Endothelial cell of umbilical vein (primary cell): ENCODE measurements at regions not wholly inside any gene's neighbourhood (a gene's known extent, or its start where the extent isn't known, plus 50 kb on each side); places are given as distances from the start of the nearest gene placed in this dataset.

Source experiments
- BruUV-seq: library from RNA; stranded (reverse); fragments of 400-500 nt; replicated peaks from 2 replicates; lab custom pipeline; 2021; lab: Mats Ljungman, UMichigan
- CTCF ChIA-PET: fragments of 300-600, 350-600 bp; sonication (Branson Sonifier 250); formaldehyde crosslinking; loops from one replicate; lab custom pipeline; 2021; ENCODE audit warnings: antibody characterized with exemption, inconsistent platforms; lab: Charles Lee
- POLR2A ChIA-PET: fragments of 300-600, 350-600 bp; sonication (Branson Sonifier 250); formaldehyde crosslinking; loops from one replicate; lab custom pipeline; 2021; ENCODE audit warnings: antibody characterized with exemption, inconsistent platforms; lab: Charles Lee
- DNase-seq: peaks from one replicate; pipeline ENCODE4 v3.0.0-alpha.2; 2011; ENCODE audit warnings: low read depth, low spot score
- FAIRE-seq: peaks from 2 replicates; lab custom pipeline; 2011; peaks lifted over from hg19 to GRCh38; lab: Jason Lieb, UNC
- H2AFZ ChIP-seq: 2 replicates; pipeline ENCODE4 v1.6.0; 2012; ENCODE audit warnings: low read depth, low read length, control low read depth, inconsistent platforms
- H3K27ac ChIP-seq: 2 replicates; pipeline ENCODE4 v1.5.1; 2011; ENCODE audit warnings: low read depth, mild to moderate bottlenecking, control low read depth, low read length, moderate library complexity; ENCODE audit not compliant: insufficient read depth
- H3K27me3 ChIP-seq, 2 experiments: 2 replicates each; pipeline versions ENCODE4 v1.6.0 to v1.6.1; 2011; ENCODE audit warnings: low read length in 2 of 2, mixed read lengths in 1 of 2; ENCODE audit not compliant: control insufficient read depth in 2 of 2, insufficient read depth in 2 of 2
- H3K36me3 ChIP-seq, 2 experiments: 2 replicates in 1 of 2; 3 replicates in 1 of 2; pipeline ENCODE4 v1.5.1; 2011; ENCODE audit warnings: low read length in 2 of 2, mild to moderate bottlenecking in 1 of 2, moderate library complexity in 1 of 2; ENCODE audit not compliant: control insufficient read depth in 2 of 2, insufficient read depth in 2 of 2; ENCODE audit errors: extremely low read depth in 1 of 2
- H3K4me1 ChIP-seq: 3 replicates; pipeline ENCODE4 v1.5.1; 2011; ENCODE audit warnings: mild to moderate bottlenecking, low read length; ENCODE audit not compliant: control insufficient read depth, insufficient read depth; ENCODE audit errors: extremely low read depth
- H3K4me2 ChIP-seq: 2 replicates; pipeline ENCODE4 v1.6.1; 2011; ENCODE audit warnings: low read length, control low read depth, mixed read lengths; ENCODE audit not compliant: insufficient read depth
- H3K4me3 ChIP-seq, 3 experiments: fragments of 200-600 bp in 1 of 3; sonication (generic), shearing (Covaris generic) in 1 of 3; replicated peaks in 1 of 3; 2 replicates each; pipeline ENCODE4 v1.5.1; 2011 to 2016; ENCODE audit warnings: control low read depth in 3 of 3, low read length in 3 of 3, mild to moderate bottlenecking in 2 of 3, inconsistent platforms in 1 of 3, low read depth in 1 of 3, moderate library complexity in 1 of 3; ENCODE audit not compliant: insufficient read depth in 1 of 3
- H3K79me2 ChIP-seq: 2 replicates; pipeline ENCODE4 v1.6.0; 2012; ENCODE audit warnings: low read length, inconsistent platforms; ENCODE audit not compliant: control insufficient read depth, insufficient read depth
- H3K9ac ChIP-seq: replicated peaks from 2 replicates; pipeline ENCODE3; 2011; ENCODE audit warnings: low read length, control low read depth; ENCODE audit not compliant: insufficient read depth; ENCODE audit errors: extremely low read depth
- H3K9me1 ChIP-seq: replicated peaks from 3 replicates; pipeline ENCODE4 v1.6.0; 2011; ENCODE audit warnings: mild to moderate bottlenecking, low read length; ENCODE audit not compliant: control insufficient read depth, insufficient read depth; ENCODE audit errors: extremely low read depth
- H3K9me3 ChIP-seq: replicated peaks from 2 replicates; pipeline ENCODE4 v1.5.1; 2012; ENCODE audit warnings: low read length, inconsistent platforms; ENCODE audit not compliant: control insufficient read depth, insufficient read depth
- H4K20me1 ChIP-seq: replicated peaks from 2 replicates; pipeline ENCODE3; 2011; ENCODE audit warnings: mild to moderate bottlenecking, low read length; ENCODE audit not compliant: control insufficient read depth, insufficient read depth; ENCODE audit errors: extremely low read depth
- EZH2 ChIP-seq: IDR thresholded peaks from 2 replicates; pipeline ENCODE4 v1.6.1; 2012; ENCODE audit warnings: borderline replicate concordance, low read depth, mild to moderate bottlenecking, moderate library complexity, low read length, inconsistent platforms; ENCODE audit not compliant: severe bottlenecking
- FOS ChIP-seq: IDR thresholded peaks from 2 replicates; pipeline ENCODE4 v1.6.1; 2011; ENCODE audit warnings: mild to moderate bottlenecking, low read length, moderate library complexity, borderline replicate concordance; ENCODE audit not compliant: insufficient read depth
- GATA2 ChIP-seq: IDR thresholded peaks from 2 replicates; pipeline ENCODE4 v1.7.0; 2011; ENCODE audit warnings: low read depth, mild to moderate bottlenecking, moderate library complexity, mixed read lengths, low read length; ENCODE audit not compliant: insufficient read length, insufficient read depth
- JUN ChIP-seq: IDR thresholded peaks from 2 replicates; pipeline ENCODE4 v1.6.1; 2011; ENCODE audit warnings: borderline replicate concordance, low read depth; ENCODE audit not compliant: insufficient read length, insufficient read depth
- MAX ChIP-seq: IDR thresholded peaks from 2 replicates; pipeline ENCODE4 v1.6.1; 2011; ENCODE audit not compliant: insufficient read depth, insufficient read length
- MYC ChIP-seq: IDR thresholded peaks from one replicate; pipeline ENCODE4 v1.6.1; 2011; ENCODE audit warnings: mild to moderate bottlenecking, low read depth, low read length
- POLR2A ChIP-seq: IDR thresholded peaks from 2 replicates; pipeline ENCODE4 v1.6.1; 2012; ENCODE audit warnings: low read depth, mild to moderate bottlenecking, control low read depth, low read length
- POLR2AphosphoS5 ChIP-seq: IDR thresholded peaks from 2 replicates; pipeline ENCODE4 v1.6.1; 2012; ENCODE audit warnings: low read depth, mild to moderate bottlenecking, control low read depth, low read length, moderate library complexity; ENCODE audit not compliant: insufficient read depth
- dilution Hi-C: fragments of 300-500 bp; cut with MboI; formaldehyde crosslinking; loops from one replicate; pipeline ENCODE4 v1.15.0; 2019; ENCODE audit warnings: low sequenced_read_pairs; ENCODE audit not compliant: extremely low pct_ligation_motif_present
- intact Hi-C: fragments of 100-400 bp; cut with micrococcal nuclease; formaldehyde crosslinking; loops from one replicate; pipeline ENCODE4 v1.10.0; 2022
- TF ChIP-seq, protein P1 (sequence below), 2 donors: IDR thresholded peaks; 1 replicate in 1 of 2; 2 replicates in 1 of 2; pipeline ENCODE4 v1.5.1; 2011; ENCODE audit warnings: low read length in 2 of 2, mild to moderate bottlenecking in 2 of 2, moderate library complexity in 2 of 2, control low read depth in 1 of 2, inconsistent platforms in 1 of 2, low read depth in 1 of 2; ENCODE audit not compliant: insufficient read depth in 1 of 2; ENCODE audit errors: extremely low read depth in 1 of 2

- POLR2A ChIA-PET, result no interaction called here
- Histone ChIP-seq H3K27me3 (peaks cover 6 to 10% of the 10 kb centered on the region in 2 experiments), H3K79me2 (no peaks in the 10 kb centered on the region), H3K9me1 (no peaks in the 10 kb centered on the region), H3K9ac (no peak overlapping the region), H4K20me1 (no peaks in the 10 kb centered on the region), H3K36me3 (no peaks in the 10 kb centered on the region), H3K4me2 (no peak overlapping the region), H2AFZ (no peak overlapping the region), H3K4me1 (no peaks in the 10 kb centered on the region), H3K27ac (no peak overlapping the region), H3K4me3 (no peak overlapping the region), H3K9me3 (no peaks in the 10 kb centered on the region)
- BruUV-seq, result no TSS peak
- dilution Hi-C loops (no loop called here), intact Hi-C loops (no loop called here)
- DNase-seq (no peak), FAIRE-seq (no peak)
- no peak for TF ChIP-seq GATA2
- no peak for TF ChIP-seq EZH2
- TF ChIP-seq MYC, result no peak
- TF ChIP-seq, protein P1, sequence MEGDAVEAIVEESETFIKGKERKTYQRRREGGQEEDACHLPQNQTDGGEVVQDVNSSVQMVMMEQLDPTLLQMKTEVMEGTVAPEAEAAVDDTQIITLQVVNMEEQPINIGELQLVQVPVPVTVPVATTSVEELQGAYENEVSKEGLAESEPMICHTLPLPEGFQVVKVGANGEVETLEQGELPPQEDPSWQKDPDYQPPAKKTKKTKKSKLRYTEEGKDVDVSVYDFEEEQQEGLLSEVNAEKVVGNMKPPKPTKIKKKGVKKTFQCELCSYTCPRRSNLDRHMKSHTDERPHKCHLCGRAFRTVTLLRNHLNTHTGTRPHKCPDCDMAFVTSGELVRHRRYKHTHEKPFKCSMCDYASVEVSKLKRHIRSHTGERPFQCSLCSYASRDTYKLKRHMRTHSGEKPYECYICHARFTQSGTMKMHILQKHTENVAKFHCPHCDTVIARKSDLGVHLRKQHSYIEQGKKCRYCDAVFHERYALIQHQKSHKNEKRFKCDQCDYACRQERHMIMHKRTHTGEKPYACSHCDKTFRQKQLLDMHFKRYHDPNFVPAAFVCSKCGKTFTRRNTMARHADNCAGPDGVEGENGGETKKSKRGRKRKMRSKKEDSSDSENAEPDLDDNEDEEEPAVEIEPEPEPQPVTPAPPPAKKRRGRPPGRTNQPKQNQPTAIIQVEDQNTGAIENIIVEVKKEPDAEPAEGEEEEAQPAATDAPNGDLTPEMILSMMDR (IDR thresholded peaks at IDR 0.05; ENCODE audit: extremely low read depth in 1 of 2, insufficient read depth in 1 of 2, low read depth in 1 of 2, low read length in 2 of 2), result no peak
- TF ChIP-seq POLR2AphosphoS5, result no peak
- TF ChIP-seq POLR2A, result no peak
- TF ChIP-seq JUN, result no peak
- TF ChIP-seq MAX, result no peak
- TF ChIP-seq FOS, result no peak
- CTCF ChIA-PET, result no interaction called here
Measured at GRCh38 chr18:24677011-24677410, 216.6 kb downstream of the HRH4 start.
